MG63 (cell line): ENCODE measurements at regions not wholly inside any gene's neighbourhood (a gene's known extent, or its start where the extent isn't known, plus 50 kb on each side); places are given as distances from the start of the nearest gene placed in this dataset.
"Not testable (repeated sequence)": the region's sequence is repeated elsewhere in the genome, so short reads cannot be mapped to it uniquely, and the experiment has no call there.

Experiments used
- DNase-seq: peaks from one replicate; pipeline ENCODE4 v3.0.0-alpha.2; 2020
- H3K27me3 ChIP-seq: fragments of 250-450 bp; sonication (Bioruptor Pico); 2 replicates; pipeline ENCODE4 v1.5.1; 2020; ENCODE audit warnings: mild to moderate bottlenecking, moderate library complexity
- H3K36me3 ChIP-seq: fragments of 250-450 bp; sonication (Bioruptor Pico); 2 replicates; pipeline ENCODE4 v1.5.1; 2020; ENCODE audit warnings: mild to moderate bottlenecking, moderate library complexity
- H3K4me3 ChIP-seq: fragments of 250-450 bp; sonication (Bioruptor Pico); 2 replicates; pipeline ENCODE4 v1.5.1; 2020; ENCODE audit warnings: mild to moderate bottlenecking, moderate library complexity
- H3K9me3 ChIP-seq: fragments of 250-450 bp; sonication (Bioruptor Pico); 2 replicates; pipeline ENCODE4 v1.5.1; 2020; ENCODE audit warnings: mild to moderate bottlenecking, moderate library complexity

DNA sequence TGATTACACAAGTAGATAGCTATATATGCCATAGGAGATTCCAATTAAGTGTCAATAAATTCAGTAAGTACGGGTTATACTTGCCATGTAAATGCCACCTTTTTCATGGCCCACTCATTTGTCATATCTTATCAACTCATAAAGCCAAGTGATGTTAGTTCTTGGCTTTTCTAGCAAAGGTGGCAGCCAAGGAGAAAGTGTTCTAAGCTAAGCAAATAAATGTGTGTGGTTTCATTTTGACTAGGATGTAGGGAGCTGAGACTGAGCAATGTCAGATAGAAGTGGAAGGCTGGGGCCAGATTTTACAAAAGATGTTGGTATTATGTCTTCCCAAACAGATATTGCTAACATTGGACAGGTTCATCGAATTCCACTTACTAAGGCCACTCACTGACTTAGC lies 952.0 kb downstream of the SLC4A3 start:
- Histone ChIP-seq H3K36me3 (no peaks in the 10 kb centered on the region), H3K27me3 (no peaks in the 10 kb centered on the region), H3K4me3 (no peak overlapping the region), H3K9me3 (no peaks in the 10 kb centered on the region)
- no peak for DNase-seq

DNA sequence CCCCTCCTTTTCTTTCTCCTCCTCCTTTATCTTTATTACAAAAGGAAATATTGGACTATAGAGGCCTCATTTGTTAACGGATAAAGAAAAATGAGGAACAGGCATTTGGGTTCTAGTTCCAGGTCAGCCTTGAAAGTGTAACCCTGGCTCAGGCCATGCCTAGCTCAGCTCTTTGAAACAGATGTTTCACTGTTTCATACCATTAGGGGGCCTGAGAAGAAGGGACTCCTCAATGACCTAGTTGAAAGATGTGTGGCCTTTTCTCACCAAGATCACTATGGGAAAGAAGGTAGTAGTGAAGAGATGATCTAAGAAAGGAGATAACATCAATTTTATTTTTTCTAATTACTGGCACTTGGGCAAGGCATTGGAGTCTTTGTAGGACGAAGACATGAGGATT lies 952.7 kb downstream of the SLC4A3 start:
- no peak for DNase-seq
- H3K36me3 ChIP-seq: no peaks in the 10 kb centered on the region
- H3K4me3 ChIP-seq: no peak overlapping the region
- H3K27me3 ChIP-seq: no peaks in the 10 kb centered on the region
- no peaks in the 10 kb centered on the region for H3K9me3 ChIP-seq

DNA sequence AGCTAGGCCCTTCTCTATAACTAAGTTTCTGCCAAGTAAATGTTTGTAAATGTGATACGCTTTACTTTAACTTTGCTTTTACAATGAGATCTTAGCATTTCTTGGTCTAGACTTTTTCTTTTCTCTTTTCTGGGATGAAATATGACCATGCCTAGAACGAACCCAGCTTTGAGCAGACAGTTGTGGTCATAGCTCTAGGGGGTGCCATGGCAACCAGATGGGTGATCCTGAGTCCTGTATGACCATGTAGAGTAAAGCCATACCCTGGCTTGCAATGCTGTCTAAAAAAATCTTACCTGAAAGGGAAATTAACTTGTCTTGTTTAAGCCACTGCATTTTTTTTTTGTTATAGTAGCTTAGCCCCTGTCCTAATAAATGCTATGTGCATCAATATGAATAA lies 956.3 kb downstream of the SLC4A3 start:
- DNase-seq: no peak
- Histone ChIP-seq H3K27me3 (no peaks in the 10 kb centered on the region), H3K9me3 (no peaks in the 10 kb centered on the region), H3K4me3 (no peak overlapping the region), H3K36me3 (no peaks in the 10 kb centered on the region)

DNA sequence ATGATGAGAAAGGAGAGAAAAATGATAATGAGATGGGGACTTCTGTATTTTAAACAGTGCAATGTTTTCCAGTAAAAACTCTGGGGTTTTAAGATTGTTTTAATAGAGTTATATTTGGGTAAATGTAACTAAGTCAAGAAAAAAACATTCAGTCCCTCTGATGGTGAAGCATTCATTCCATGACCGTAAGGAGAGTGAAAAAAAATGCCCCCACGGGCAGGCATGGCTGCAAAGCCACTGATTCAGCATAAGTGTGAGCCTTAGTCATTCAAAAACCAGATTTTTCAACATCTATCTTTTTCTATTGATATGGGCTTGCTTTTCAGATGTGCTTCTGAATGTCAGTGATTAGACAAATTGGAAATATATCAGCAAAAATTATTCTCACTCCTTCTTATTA lies 957.8 kb downstream of the SLC4A3 start:
- H3K27me3 ChIP-seq: no peaks in the 10 kb centered on the region
- no peaks in the 10 kb centered on the region for H3K36me3 ChIP-seq

DNA sequence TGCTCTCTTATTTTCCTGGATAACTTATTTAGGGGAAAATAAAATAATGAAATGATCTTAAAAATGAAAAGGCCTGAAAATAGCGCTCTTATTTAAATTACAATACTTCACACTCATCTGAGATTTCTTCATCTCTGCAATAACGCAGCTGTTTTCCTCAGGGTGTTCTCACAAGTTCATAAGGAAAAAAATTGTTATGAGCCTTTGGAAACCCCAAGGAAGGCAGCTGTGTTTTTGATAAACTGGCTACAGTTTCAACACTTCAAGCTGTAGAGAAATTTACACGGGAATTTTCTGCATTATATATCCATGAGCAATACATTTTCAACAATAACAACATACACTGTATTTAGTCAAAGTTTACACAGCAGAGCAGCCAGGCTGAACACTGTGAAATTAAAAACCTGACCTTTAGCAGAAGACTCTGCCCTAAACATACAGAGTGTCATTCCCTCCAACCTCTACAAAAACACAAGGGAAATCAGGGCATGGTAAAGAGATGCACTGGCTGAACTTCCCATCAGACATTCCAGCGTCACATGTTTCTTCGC lies 959.6 kb downstream of the SLC4A3 start:
- DNase-seq: no peak
- H3K36me3 ChIP-seq: no peaks in the 10 kb centered on the region
- H3K27me3 ChIP-seq: no peaks in the 10 kb centered on the region
- no peak overlapping the region for H3K4me3 ChIP-seq
- no peaks in the 10 kb centered on the region for H3K9me3 ChIP-seq

More for the DNA sequence above, 957.8 kb downstream of the SLC4A3 start:
- Histone ChIP-seq H3K9me3 (no peaks in the 10 kb centered on the region), H3K4me3 (no peak overlapping the region)
- DNase-seq: no peak

DNA sequence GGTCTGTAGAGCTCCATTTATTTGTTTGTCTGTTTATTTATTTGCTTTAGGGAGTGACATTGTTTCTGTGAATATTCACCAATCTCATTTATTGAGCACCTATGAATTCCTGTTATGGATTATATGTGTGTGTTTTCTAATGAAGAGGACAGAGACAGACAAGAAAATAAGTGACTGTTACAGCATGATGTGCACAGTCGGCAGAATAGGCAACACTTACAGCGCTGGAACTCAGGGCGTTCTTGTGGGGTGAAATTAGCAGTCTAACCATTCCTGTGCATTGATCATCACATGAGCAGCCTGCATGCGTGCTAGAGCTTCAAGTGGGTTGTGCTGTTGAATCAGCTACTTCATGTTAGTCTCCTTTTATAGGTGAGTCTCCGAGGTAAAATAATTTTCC lies 960.7 kb downstream of the SLC4A3 start:
- Histone ChIP-seq H3K9me3 (no peaks in the 10 kb centered on the region), H3K27me3 (no peaks in the 10 kb centered on the region), H3K4me3 (no peak overlapping the region), H3K36me3 (no peaks in the 10 kb centered on the region)
- no peak for DNase-seq

DNA sequence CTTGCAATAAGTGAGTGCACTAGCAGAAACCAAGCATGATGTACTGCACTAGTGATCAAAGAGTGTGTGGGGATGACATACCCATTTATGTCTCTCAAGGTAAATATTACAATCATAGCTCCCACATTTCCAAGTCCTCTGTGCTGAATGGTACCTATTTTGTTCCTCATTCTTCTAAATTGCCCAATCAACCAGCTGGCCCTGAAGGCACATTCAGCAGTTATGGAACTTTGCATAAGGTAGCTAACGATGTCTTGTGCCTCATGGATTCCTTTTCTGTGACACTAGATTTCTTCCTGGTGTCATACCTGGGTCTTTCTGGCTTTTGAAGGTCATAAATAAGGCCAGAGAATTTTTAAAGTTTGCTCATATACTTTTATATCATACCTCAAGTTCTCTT lies 963.0 kb downstream of the SLC4A3 start:
- DNase-seq: no peak
- no peaks in the 10 kb centered on the region for H3K9me3 ChIP-seq
- no peaks in the 10 kb centered on the region for H3K27me3 ChIP-seq
- no peak overlapping the region for H3K4me3 ChIP-seq
- H3K36me3 ChIP-seq: no peaks in the 10 kb centered on the region

DNA sequence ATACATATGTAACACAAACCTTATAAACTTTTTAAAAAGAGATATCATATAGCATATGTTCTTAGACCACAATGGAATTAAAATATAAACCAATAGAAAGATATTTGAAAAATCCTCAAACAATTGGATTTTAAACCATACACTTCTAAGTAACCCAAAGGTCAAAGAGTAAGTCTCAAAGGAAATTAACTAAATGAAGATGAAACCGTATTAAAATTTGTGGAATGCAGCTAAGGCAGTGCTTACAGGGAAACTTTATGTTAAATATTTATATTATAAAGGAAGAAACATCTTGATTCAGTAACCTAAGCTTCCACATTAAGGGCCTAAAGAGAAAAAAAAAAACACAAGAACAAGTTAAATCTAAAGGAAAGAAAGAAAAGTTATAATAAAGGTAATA lies 966.1 kb downstream of the SLC4A3 start:
- no peak overlapping the region for H3K4me3 ChIP-seq
- H3K9me3 ChIP-seq: no peaks in the 10 kb centered on the region
- no peaks in the 10 kb centered on the region for H3K36me3 ChIP-seq
- no peak for DNase-seq
- no peaks in the 10 kb centered on the region for H3K27me3 ChIP-seq

DNA sequence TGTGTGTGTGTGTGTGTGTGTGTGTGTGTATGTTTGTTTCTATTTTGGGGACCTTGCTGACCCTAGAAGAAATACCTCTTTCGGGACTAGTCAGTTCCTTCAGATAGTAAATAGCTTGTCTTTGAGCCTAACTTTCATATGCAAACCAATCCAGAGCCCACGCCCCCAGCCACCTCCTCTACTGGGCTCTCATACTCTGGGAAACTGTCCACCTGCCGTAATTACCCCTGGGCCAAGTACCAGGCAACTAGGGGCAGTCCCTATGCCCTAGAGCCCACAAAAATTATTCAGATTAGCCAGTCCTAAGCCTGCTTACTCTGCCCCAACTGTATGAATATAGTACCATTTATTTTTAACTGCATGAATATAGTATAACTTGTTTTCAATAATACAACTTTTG lies 970.4 kb downstream of the EPHA4 start:
- H3K36me3 ChIP-seq: no peaks in the 10 kb centered on the region
- H3K9me3 ChIP-seq: no peaks in the 10 kb centered on the region
- H3K4me3 ChIP-seq: no peak overlapping the region
- no peaks in the 10 kb centered on the region for H3K27me3 ChIP-seq
- no peak for DNase-seq

DNA sequence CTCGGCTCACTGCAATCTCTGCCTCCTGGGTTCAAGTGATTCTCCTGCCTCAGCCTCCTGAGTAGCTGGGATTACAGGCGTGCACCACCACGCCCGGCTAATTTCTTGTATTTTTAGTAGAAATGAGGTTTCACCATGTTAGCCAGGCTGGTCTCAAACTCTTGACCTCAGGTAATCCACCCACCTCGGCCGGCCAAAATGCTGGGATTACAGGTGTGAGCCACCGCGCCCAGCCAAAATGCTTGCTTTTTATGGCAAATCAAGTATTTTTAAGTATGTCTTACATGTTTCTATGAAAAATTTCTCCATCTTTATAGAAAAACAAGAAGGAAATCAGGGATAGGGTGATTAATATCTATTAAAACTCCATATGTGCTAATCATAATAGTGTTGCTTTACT lies 959.1 kb downstream of the EPHA4 start:
- not testable (repeated sequence) for H3K27me3 ChIP-seq, H3K9me3 ChIP-seq, H3K4me3 ChIP-seq, DNase-seq, H3K36me3 ChIP-seq

DNA sequence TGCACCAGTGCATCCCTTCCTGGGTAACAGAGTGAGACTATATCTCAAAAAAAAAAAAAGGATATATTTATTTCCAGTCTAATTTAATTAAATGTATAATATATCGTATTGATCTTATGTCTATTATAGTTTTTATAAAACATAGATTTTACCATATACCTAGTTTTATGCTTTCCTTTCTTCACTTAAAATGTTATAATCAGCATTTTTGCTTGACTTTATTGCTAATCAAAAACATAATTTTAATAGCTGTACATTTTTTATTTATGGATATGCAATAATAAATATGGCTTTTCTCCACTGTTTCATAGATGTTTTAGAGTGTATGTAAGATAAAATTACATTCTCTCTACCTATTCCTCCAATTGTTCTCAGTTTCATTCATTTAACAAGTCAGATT lies 958.0 kb downstream of the EPHA4 start:
- Histone ChIP-seq H3K36me3 (no peaks in the 10 kb centered on the region), H3K9me3 (no peaks in the 10 kb centered on the region), H3K4me3 (no peak overlapping the region), H3K27me3 (no peaks in the 10 kb centered on the region)
- no peak for DNase-seq

DNA sequence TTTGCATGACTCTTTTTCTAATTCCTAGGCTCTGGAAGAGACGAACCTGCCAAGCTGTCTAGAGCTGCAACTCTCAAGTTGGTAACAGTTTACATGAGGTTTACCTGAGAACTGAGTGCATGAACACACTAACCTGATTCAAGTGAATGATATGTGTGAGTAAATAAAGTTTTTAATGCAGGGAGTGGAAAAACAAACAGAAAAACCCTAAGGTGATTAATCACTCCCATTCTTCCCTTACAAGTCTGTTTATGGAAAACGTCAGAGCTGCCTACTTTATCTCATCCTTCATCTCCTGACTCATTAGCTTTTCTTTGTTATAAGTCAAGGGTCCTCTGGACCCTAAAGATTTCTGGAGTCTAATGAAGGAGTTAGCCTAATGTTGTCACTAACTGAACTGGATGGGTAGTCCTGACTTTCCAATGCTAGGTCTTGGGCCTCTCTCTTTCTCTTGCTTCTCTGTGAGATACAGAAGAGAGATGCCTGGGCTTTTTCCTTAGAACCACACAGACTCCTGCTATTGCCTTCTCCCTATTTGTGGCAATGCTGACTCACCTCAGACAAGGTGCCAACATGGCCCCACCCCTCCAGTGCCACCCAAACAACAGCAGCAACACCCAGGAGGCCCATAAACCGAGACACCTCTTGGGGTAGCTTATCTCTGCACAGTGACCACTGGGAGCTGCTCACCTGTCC lies 952.4 kb downstream of the EPHA4 start:
- Histone ChIP-seq H3K36me3 (no peaks in the 10 kb centered on the region), H3K4me3 (no peak overlapping the region), H3K9me3 (no peaks in the 10 kb centered on the region), H3K27me3 (no peaks in the 10 kb centered on the region)
- DNase-seq: peak; percentile 11

DNA sequence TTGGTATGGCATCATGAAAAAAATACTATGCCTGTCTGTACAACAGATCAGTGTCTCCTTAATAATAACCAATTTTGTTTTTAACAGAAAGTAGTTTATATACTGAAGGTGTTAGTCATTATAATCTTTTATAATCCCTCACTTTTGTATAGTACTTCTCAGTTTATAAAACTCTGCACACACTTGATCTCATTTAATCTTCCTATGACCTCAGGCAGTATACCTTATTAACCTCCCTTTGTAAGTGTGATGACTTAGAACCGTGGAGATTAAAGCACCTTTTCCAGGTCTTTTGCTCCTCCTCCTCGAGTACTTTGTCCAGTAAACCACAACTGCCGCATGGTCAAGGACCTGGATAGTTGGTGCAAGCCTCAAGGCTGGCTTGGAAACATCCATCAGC lies 945.5 kb downstream of the EPHA4 start:
- H3K36me3 ChIP-seq: no peaks in the 10 kb centered on the region
- no peak for DNase-seq

DNA sequence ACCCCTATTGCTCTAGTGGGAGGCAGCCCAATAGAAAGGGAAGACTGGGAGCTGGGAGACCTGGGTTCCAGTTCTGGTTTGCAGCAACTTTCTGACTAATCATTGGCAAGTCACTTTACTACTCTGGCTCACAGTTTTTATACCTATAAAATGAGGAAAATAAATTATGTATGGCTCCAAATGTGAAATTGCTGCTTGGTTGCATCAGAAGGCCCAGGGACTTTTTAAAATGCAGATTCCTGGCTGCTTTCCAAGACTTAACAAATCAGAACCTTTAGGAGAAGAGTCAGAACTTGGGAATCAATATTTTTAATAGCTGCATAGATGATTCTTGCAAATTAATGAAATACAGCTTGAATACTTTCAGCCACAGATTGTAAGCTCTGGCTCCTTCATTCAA lies 943.9 kb downstream of the EPHA4 start:
- Histone ChIP-seq H3K27me3 (no peaks in the 10 kb centered on the region), H3K4me3 (no peak overlapping the region), H3K36me3 (no peaks in the 10 kb centered on the region), H3K9me3 (no peaks in the 10 kb centered on the region)
- DNase-seq: no peak

More for the DNA sequence above, 945.5 kb downstream of the EPHA4 start:
- Histone ChIP-seq H3K9me3 (no peaks in the 10 kb centered on the region), H3K4me3 (no peak overlapping the region), H3K27me3 (no peaks in the 10 kb centered on the region)

DNA sequence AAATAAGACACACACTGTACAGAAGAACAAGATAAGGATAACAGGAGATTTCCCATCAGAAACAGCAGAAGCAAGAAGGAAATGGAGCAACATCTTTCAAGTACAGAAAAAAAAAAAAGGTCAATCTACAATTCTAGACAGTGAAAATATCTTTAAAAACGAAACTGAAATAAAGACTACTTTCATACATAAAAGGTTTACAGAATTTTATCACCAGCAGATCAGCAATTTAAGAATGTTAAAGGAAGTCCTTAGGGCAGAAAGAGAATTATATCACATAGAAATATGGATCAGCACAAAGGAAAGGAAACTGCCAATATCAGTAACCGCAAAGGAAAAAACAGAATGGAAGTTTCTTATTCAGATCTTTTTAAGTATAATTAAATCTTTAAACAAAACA lies 931.0 kb downstream of the EPHA4 start:
- DNase-seq: no peak

DNA sequence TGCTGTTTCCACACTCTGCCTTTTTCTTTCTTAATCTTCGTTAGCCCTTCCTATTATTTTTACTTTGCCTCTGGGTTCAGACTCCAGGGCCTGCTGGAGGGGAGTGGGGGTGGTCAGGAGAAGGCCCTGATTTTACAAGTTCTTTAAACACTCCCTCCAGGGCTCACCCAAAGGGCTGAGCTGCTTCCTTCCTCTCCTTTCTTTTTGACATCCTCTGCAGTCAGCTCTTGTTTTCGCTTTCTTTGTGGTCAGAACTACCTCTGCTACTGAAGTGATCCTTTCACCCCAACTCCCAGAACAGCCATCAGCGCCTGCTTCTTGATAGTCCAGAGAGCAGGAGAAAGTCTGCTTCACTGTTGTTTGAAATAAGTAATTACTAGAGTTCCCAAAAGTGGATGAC lies 925.7 kb downstream of the EPHA4 start:
- Histone ChIP-seq H3K4me3 (no peak overlapping the region), H3K36me3 (no peaks in the 10 kb centered on the region), H3K27me3 (no peaks in the 10 kb centered on the region), H3K9me3 (no peaks in the 10 kb centered on the region)
- DNase-seq: no peak

More for the DNA sequence above, 931.0 kb downstream of the EPHA4 start:
- Histone ChIP-seq H3K4me3 (no peak overlapping the region), H3K27me3 (no peaks in the 10 kb centered on the region), H3K36me3 (no peaks in the 10 kb centered on the region), H3K9me3 (no peaks in the 10 kb centered on the region)

DNA sequence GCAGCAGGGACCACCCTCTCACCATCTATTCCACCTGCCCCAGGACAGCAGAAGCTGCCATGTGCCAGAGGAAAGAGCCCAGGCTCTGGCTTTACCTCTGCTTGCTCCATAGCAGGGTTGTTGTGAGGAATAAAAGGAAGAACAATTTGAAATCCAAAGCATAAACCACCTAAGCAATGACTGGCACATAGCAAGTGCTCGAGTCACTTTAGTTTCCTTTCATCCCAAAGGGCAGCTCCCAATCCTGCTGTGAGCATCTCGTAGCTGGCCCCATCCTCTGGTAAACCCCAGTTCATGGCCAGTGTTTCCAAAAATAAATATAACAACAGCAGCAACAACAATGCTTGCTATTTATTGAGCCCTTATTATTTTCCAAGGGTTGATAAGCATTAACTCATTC lies 923.5 kb downstream of the EPHA4 start:
- no peaks in the 10 kb centered on the region for H3K9me3 ChIP-seq
- H3K27me3 ChIP-seq: no peaks in the 10 kb centered on the region
- no peak for DNase-seq
- H3K4me3 ChIP-seq: no peak overlapping the region
- H3K36me3 ChIP-seq: no peaks in the 10 kb centered on the region

DNA sequence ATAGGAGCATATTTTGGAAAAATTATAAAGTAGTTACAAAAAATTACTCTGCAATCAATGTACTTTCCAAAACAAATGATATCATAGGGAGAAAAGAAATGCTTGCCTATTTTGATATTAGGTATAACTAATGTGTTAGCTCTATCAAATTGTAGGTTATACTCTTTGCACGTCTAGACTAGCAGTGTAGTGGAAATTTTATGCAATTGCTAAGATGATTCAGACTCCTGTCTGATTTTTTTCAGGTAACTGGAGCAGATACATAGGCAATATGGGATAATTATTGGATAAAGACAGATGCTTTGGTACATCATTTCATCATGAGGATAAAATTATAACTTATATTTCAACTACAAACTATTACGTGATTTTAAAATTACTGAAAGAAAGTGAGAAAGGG lies 918.3 kb downstream of the EPHA4 start:
- no peak overlapping the region for H3K4me3 ChIP-seq
- no peak for DNase-seq
- no peaks in the 10 kb centered on the region for H3K9me3 ChIP-seq
- no peaks in the 10 kb centered on the region for H3K27me3 ChIP-seq
- no peaks in the 10 kb centered on the region for H3K36me3 ChIP-seq
